Right cardiac atrium (tissue), 5 donors: ENCODE measurements at regions not wholly inside any gene's neighbourhood (a gene's known extent, or its start where the extent isn't known, plus 50 kb on each side); places are given as distances from the start of the nearest gene placed in this dataset.

Source experiments
- ATAC-seq, 2 donors: fragments of 200-7000 bp; cut with Tn5 transposase; one replicate each; pipeline versions ENCODE4 v1.8.0 to v1.9.1; 2020; ENCODE audit warnings: moderate library complexity in 2 of 2, mild to moderate bottlenecking in 1 of 2
- DNase-seq, 3 donors: peaks; one replicate each; pipeline ENCODE4 v3.0.0-alpha.2; 2020
- H3K27ac ChIP-seq: one replicate; pipeline ENCODE4 v1.5.1; 2013; ENCODE audit warnings: mild to moderate bottlenecking, low read length, control low read depth, moderate library complexity
- H3K27me3 ChIP-seq: one replicate; pipeline ENCODE4 v1.6.1; 2013; ENCODE audit not compliant: control insufficient read depth, insufficient read depth
- H3K4me1 ChIP-seq: one replicate; pipeline ENCODE4 v1.6.1; 2013; ENCODE audit warnings: low read length; ENCODE audit not compliant: control insufficient read depth, insufficient read depth
- H3K4me3 ChIP-seq: one replicate; pipeline ENCODE4 v1.5.1; 2013; ENCODE audit warnings: low read length, control low read depth
- H3K9me3 ChIP-seq: one replicate; pipeline ENCODE4 v1.6.1; 2013; ENCODE audit warnings: low read length; ENCODE audit not compliant: control insufficient read depth
- WGBS: extraction: QIAGEN DNeasy Blood & Tissue Kit; methylation state at CpG from one replicate; pipeline ENCODE4 v1.1.7; 2013; 5-methylcytosine and 5-hydroxymethylcytosine counted together
- intact Hi-C, 4 donors: fragments of 100-400 bp; cut with DNase I; formaldehyde crosslinking; loops; one replicate each; pipeline versions ENCODE4 v1.11.0 to v1.14.0; 2022 to 2023
- donor health status: healthy with polysubstance abuse.
- donor health status: DM: no; HTN: yes; CAD: no.
- donor health status: DM: no; HTN: no; CAD: no.
- donor health status: DM: no; HTN: yes; CAD: no; lungs with severe emphysema.
- donor health status: DM: yes; HTN: yes; CAD: no.

- Histone ChIP-seq H3K4me3 (no peak overlapping the region), H3K27ac (no peak overlapping the region), H3K4me1 (no peaks in the 10 kb centered on the region), H3K27me3 (no peaks in the 10 kb centered on the region), H3K9me3 (no peaks in the 10 kb centered on the region)
- ATAC-seq (no peak), DNase-seq (no peak)
- WGBS = 70% methylated on average over 9 of the region's 9 CpGs
- intact Hi-C loops = loop anchor here in 1 of 4 donors (10.0 kb wide), 1 partner anchor 53 kb away; no protein-coding TSS in a partner anchor
Measured at GRCh38 chr2:207397917-207398655, 131.7 kb upstream of the CREB1 start.

DNA sequence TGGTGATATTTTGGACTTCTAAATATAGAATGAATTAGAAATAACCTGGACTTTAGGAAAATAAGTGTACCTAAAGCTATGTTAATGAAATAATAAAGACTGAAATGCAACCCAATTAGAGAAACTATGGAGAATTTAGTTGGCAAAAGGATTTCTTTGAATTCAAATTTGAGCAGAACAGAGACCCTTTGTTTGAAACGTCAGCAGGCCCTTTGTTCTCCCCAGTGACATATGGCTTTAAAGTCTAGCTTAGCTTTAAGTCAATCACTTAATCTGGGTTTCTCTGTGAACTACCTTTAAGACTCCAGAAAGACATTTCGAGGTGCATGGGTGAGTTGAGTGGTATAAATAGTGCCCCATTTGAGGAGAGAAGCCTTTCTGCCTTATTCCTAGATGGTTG, 130.5 kb upstream of the CREB1 start:
- no peak overlapping the region for H3K27ac ChIP-seq
- H3K27me3 ChIP-seq = no peaks in the 10 kb centered on the region
- intact Hi-C loops = loop anchor here in 1 of 4 donors (10.0 kb wide), 1 partner anchor 54 kb away; no protein-coding TSS in a partner anchor
- no peaks in the 10 kb centered on the region for H3K9me3 ChIP-seq
- ATAC-seq (no peak), DNase-seq (no peak)
- no peak overlapping the region for H3K4me3 ChIP-seq
- no peaks in the 10 kb centered on the region for H3K4me1 ChIP-seq
- 66% methylated on average over 2 of the region's 2 CpGs for WGBS

DNA sequence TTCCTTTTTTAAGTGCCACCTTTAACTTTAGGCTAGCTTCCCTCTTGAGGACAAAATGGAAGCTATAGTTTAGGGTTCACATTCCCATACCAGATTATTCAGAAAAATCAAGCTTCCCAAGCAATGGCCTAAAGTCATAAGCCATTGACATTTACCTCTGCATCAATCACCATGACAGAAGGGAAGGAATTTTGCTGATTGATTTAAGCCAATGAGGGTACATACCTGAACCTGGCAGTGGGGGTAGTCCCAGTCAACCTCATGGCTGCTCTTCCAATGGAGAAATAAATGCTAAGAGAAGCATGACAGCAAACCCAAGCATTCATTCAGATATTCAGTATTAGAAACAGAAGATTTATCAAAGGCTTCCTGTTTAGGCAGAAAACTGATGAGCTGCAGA, 128.4 kb upstream of the CREB1 start:
- intact Hi-C loops = no loop called here
- Histone ChIP-seq H3K9me3 (no peaks in the 10 kb centered on the region), H3K27ac (no peak overlapping the region), H3K4me1 (no peaks in the 10 kb centered on the region), H3K27me3 (no peaks in the 10 kb centered on the region), H3K4me3 (no peak overlapping the region)
- DNase-seq (no peak), ATAC-seq (no peak)

- ATAC-seq = no peak
- WGBS = 78% methylated on average over 1 of the region's 1 CpG
Measured at GRCh38 chr2:207403141-207403540, 126.6 kb upstream of the CREB1 start.

GRCh38 chr2:207403950-207404349, 125.8 kb upstream of the CREB1 start:
- WGBS = 66% methylated on average over 3 of the region's 3 CpGs
- Histone ChIP-seq H3K27ac (no peak overlapping the region), H3K27me3 (no peaks in the 10 kb centered on the region), H3K4me3 (no peak overlapping the region), H3K9me3 (no peaks in the 10 kb centered on the region), H3K4me1 (peaks cover 3% of the 10 kb centered on the region)
- no peak for DNase-seq
- ATAC-seq = peak in 1 of 2 donors; percentile 84
- intact Hi-C loops = no loop called here

More at GRCh38 chr2:207403141-207403540, 126.6 kb upstream of the CREB1 start:
- Histone ChIP-seq H3K9me3 (no peaks in the 10 kb centered on the region), H3K27me3 (no peaks in the 10 kb centered on the region), H3K4me3 (no peak overlapping the region), H3K27ac (no peak overlapping the region), H3K4me1 (peaks cover 2% of the 10 kb centered on the region)
- intact Hi-C loops = no loop called here
- no peak for DNase-seq

GRCh38 chr2:207405150-207405549, 124.6 kb upstream of the CREB1 start:
- no peak for ATAC-seq
- Histone ChIP-seq H3K9me3 (no peaks in the 10 kb centered on the region), H3K4me3 (no peak overlapping the region), H3K27me3 (no peaks in the 10 kb centered on the region), H3K4me1 (peaks cover 9% of the 10 kb centered on the region), H3K27ac (no peak overlapping the region)
- DNase-seq = no peak
- intact Hi-C loops = no loop called here
- WGBS = 80% methylated on average over 2 of the region's 2 CpGs

DNA sequence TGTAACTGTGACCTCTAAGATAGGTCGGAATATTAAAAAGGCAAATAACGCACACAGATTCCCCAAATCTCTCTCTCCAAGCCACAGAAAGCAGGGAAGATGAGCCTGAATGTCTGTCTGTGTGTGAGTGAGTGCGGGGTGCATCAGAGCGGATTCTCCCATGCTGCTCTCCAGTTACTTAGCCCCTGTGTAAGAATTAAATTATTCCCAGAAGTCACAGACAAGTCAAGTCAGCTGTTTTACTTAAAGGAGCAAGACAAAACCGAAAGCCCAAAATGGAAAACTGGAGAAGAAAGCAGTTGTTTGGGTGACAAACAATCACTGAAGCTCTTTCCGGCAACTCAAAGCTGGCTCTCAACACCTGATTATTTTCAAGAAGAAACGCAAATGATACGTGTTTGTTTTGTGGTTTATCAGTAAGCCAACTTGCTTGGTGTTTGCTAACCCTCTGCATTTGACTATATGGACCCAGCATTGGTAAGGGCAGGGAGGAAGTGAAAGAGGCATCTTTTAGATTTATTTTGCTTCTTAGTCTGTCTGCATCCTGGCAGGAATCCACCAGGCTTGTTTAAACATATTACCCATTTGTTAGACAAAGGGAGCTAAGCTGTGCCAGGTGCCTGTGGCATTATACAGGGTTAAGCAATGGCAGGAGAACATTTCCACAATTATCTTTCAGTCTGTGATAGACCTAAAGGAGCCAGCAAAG, 121.5 kb upstream of the CREB1 start:
- WGBS = 56% methylated on average over 8 of the region's 8 CpGs
- intact Hi-C loops = no loop called here
- DNase-seq (no peak), ATAC-seq (no peak)
- Histone ChIP-seq H3K27ac (no peak overlapping the region), H3K4me1 (peaks cover 9% of the 10 kb centered on the region), H3K27me3 (no peaks in the 10 kb centered on the region), H3K4me3 (no peak overlapping the region), H3K9me3 (no peaks in the 10 kb centered on the region)

GRCh38 chr2:207409517-207409916, 120.2 kb upstream of the CREB1 start:
- Histone ChIP-seq H3K27ac (peak overlapping the region; percentile 20), H3K27me3 (no peaks in the 10 kb centered on the region), H3K4me1 (peaks cover 9% of the 10 kb centered on the region), H3K9me3 (no peaks in the 10 kb centered on the region), H3K4me3 (no peak overlapping the region)
- intact Hi-C loops = no loop called here
- peak; percentile 79 to 88 for ATAC-seq
- DNase-seq = no peak
- 50% methylated on average over 4 of the region's 4 CpGs for WGBS

DNA sequence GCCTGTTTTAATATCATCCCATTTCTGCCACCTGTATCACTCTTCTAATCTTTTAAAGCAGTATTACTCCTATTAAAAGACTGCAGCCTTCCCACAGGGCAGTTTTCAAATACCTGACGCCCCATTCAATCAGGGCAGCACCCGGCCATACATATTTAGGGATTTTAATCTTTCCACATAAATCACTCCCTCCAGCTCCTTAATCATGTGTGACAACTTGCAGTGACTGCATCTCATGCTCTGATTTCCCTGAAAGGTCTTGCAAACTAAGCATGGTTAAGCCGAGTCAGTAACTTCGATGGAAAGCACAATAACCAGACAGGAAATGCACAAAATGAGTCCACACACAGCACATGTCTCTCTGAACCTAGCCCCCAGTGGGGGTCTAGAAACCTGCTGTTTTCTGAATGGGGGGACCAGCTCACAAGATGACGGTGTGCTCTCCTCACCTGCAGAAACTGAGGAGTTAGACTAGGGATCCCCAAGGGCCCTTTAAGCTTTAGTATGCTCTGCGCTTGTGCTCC, 116.9 kb upstream of the CREB1 start:
- intact Hi-C loops = no loop called here
- ATAC-seq = no peak
- Histone ChIP-seq H3K4me1 (peaks cover 9% of the 10 kb centered on the region), H3K27ac (no peak overlapping the region), H3K4me3 (no peak overlapping the region), H3K9me3 (no peaks in the 10 kb centered on the region), H3K27me3 (no peaks in the 10 kb centered on the region)
- DNase-seq = no peak
- WGBS = 72% methylated on average over 6 of the region's 6 CpGs

DNA sequence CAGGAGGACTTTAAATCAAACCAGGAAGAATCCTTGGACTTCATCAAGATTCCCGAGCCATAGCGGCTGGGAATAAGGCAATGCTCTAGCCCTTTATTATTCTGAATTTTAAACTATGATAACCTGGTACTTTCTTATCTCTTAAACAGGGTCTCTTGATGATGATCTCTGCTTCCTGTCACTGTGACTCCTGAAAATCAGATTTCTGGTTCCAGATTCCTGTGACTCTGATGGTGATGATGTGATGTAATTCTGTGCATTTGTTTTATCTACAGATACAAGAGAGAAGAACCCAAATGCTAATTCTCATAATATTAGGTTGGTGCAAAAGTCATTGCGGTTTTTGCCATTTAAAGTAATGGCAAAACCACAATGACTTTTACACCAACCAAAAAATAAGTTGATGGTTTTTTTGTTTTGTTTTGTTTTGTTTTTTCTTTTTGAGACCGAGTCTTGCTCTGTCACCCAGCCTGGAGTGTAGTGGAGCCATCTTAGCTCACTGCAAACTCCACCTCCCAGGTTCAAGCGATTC, 116.3 kb upstream of the CREB1 start:
- no peak overlapping the region for H3K4me3 ChIP-seq
- H3K4me1 ChIP-seq = peaks cover 5% of the 10 kb centered on the region
- intact Hi-C loops = no loop called here
- no peak for ATAC-seq
- no peaks in the 10 kb centered on the region for H3K27me3 ChIP-seq
- WGBS = 82% methylated on average over 5 of the region's 5 CpGs
- DNase-seq = no peak
- no peak overlapping the region for H3K27ac ChIP-seq
- no peaks in the 10 kb centered on the region for H3K9me3 ChIP-seq

GRCh38 chr2:207416111-207416510, 113.7 kb upstream of the CREB1 start:
- no peaks in the 10 kb centered on the region for H3K27me3 ChIP-seq
- H3K4me1 ChIP-seq = no peaks in the 10 kb centered on the region

More at GRCh38 chr2:207416111-207416510, 113.7 kb upstream of the CREB1 start:
- intact Hi-C loops = no loop called here
- no peak for DNase-seq
- WGBS = 69% methylated on average over 3 of the region's 3 CpGs
- H3K4me3 ChIP-seq = no peak overlapping the region
- no peaks in the 10 kb centered on the region for H3K9me3 ChIP-seq
- ATAC-seq = no peak
- H3K27ac ChIP-seq = no peak overlapping the region
